GM12878 (cell line): ENCODE measurements at regions not wholly inside any gene's neighbourhood (a gene's known extent, or its start where the extent isn't known, plus 50 kb on each side); places are given as distances from the start of the nearest gene placed in this dataset.
"Not testable (repeated sequence)": the region's sequence is repeated elsewhere in the genome, so short reads cannot be mapped to it uniquely, and the experiment has no call there.

ENCODE experiments used
- ATAC-seq: fragments of 200-7000 bp; cut with Tn5 transposase; 3 replicates; pipeline ENCODE4 v1.9.1; 2020; ENCODE audit warnings: mild to moderate bottlenecking, moderate library complexity
- BruUV-seq: library from RNA; stranded (reverse); fragments of 400-500 nt; replicated peaks from 2 replicates; lab custom pipeline; 2021; lab: Mats Ljungman, UMichigan
- CTCF ChIA-PET: fragments of 300-600 bp; sonication (Branson Sonifier 250); formaldehyde crosslinking; extraction: SDS; loops from one replicate; lab custom pipeline; 2021; ENCODE audit warnings: inconsistent platforms; lab: Yijun Ruan, JAX
- POLR2A ChIA-PET: fragments of 350-600 bp; formaldehyde crosslinking; extraction: SDS; loops from one replicate; lab custom pipeline; 2021; ENCODE audit warnings: inconsistent platforms; lab: Charles Lee
- RAD21 ChIA-PET: fragments of 300-600 bp; sonication (Branson Sonifier 250); formaldehyde crosslinking; loops from one replicate; lab custom pipeline; 2023; ENCODE audit warnings: antibody characterized with exemption; ENCODE audit not compliant: unreplicated experiment; lab: Charles Lee
- SMC1A ChIA-PET: fragments of 300-600 bp; sonication (Branson Sonifier 250); formaldehyde crosslinking; loops from one replicate; lab custom pipeline; 2023; ENCODE audit not compliant: unreplicated experiment, uncharacterized antibody; lab: Charles Lee
- DNase-seq: peaks from one replicate; pipeline ENCODE4 v3.0.0-alpha.2; 2011; ENCODE audit warnings: low read depth, low spot score
- FAIRE-seq: peaks from 3 replicates; lab custom pipeline; 2011; peaks lifted over from hg19 to GRCh38; lab: Jason Lieb, UNC
- H2AFZ ChIP-seq: 2 replicates; pipeline ENCODE4 v1.6.0; 2011; ENCODE audit warnings: low read depth, low read length, control low read depth; ENCODE audit not compliant: control insufficient read depth
- H3K27ac ChIP-seq: 2 replicates; pipeline ENCODE4 v1.5.1; 2011; ENCODE audit warnings: control low read depth; ENCODE audit not compliant: control insufficient read depth, insufficient read depth
- H3K27me3 ChIP-seq, 2 experiments: replicated peaks in 1 of 2; 2 replicates each; pipeline versions ENCODE4 v1.6.0 to v1.6.1; 2011; ENCODE audit warnings: low read length in 1 of 2; ENCODE audit not compliant: control insufficient read depth in 2 of 2, insufficient read depth in 2 of 2
- H3K36me3 ChIP-seq, 2 experiments: 2 replicates each; pipeline ENCODE4 v1.5.1; 2011; ENCODE audit warnings: low read length in 1 of 2; ENCODE audit not compliant: control insufficient read depth in 2 of 2, insufficient read depth in 2 of 2
- H3K4me1 ChIP-seq: 2 replicates; pipeline ENCODE4 v1.6.1; 2011; ENCODE audit warnings: mild to moderate bottlenecking, low read length, moderate library complexity, mixed read lengths; ENCODE audit not compliant: control insufficient read depth, insufficient read depth
- H3K4me2 ChIP-seq: 2 replicates; pipeline ENCODE4 v1.6.0; 2011; ENCODE audit warnings: control low read depth; ENCODE audit not compliant: control insufficient read depth, insufficient read depth
- H3K4me3 ChIP-seq: fragments of 200-600 bp; sonication (generic); 2 replicates; pipeline ENCODE4 v1.5.1; 2016
- H3K79me2 ChIP-seq: 2 replicates; pipeline ENCODE4 v1.6.0; 2011; ENCODE audit warnings: low read length; ENCODE audit not compliant: control insufficient read depth, insufficient read depth
- H3K9ac ChIP-seq: 2 replicates; pipeline ENCODE4 v1.8.0; 2011; ENCODE audit warnings: low read length, control low read depth, mixed read lengths; ENCODE audit not compliant: control insufficient read depth, insufficient read depth
- H3K9me3 ChIP-seq: replicated peaks from 3 replicates; pipeline ENCODE4 v1.5.1; 2011; ENCODE audit warnings: mild to moderate bottlenecking, low read length; ENCODE audit not compliant: control insufficient read depth, insufficient read depth
- H4K20me1 ChIP-seq: 2 replicates; pipeline ENCODE4 v1.6.0; 2011; ENCODE audit not compliant: control insufficient read depth, insufficient read depth
- BHLHE40 ChIP-seq, 2 experiments: fragments of 450-650 bp in 1 of 2; IDR thresholded peaks; 2 replicates each; pipeline ENCODE4 v1.6.1; 2011 to 2017; ENCODE audit warnings: low read depth in 2 of 2, borderline replicate concordance in 1 of 2, improper control_type of control experiment in 1 of 2, low read length in 1 of 2, mild to moderate bottlenecking in 1 of 2
- WRNIP1 ChIP-seq: IDR thresholded peaks from 2 replicates; pipeline ENCODE4 v1.6.1; 2011; ENCODE audit warnings: low read depth, low read length, improper control_type of control experiment, borderline replicate concordance
- WGBS: methylation state at CpG from one replicate; pipeline ENCODE4 v1.1.6; 2016; ENCODE audit warnings: low lambda C conversion rate; ENCODE audit not compliant: insufficient replicate concordance, insufficient coverage; ENCODE audit errors: missing lambda C conversion rate; 5-methylcytosine and 5-hydroxymethylcytosine counted together
- in situ Hi-C: fragments of 300-500 bp; cut with MboI; formaldehyde crosslinking; loops from 9 replicates; pipeline ENCODE4 v1.14.3; 2018; ENCODE audit warnings: mixed read lengths
- intact Hi-C: fragments of 100-400 bp; cut with micrococcal nuclease; formaldehyde crosslinking; loops from one replicate; pipeline ENCODE4 v1.14.2; 2022; ENCODE audit not compliant: unreplicated experiment

- no peaks in the 10 kb centered on the region for H3K36me3 ChIP-seq
- in situ Hi-C loops, result no loop called here
- no peak for FAIRE-seq
- no peaks in the 10 kb centered on the region for H3K27me3 ChIP-seq
- no peak overlapping the region for H3K9ac ChIP-seq
- no peaks in the 10 kb centered on the region for H3K79me2 ChIP-seq
- H3K27ac ChIP-seq, result no peak overlapping the region
- H3K4me2 ChIP-seq, result no peak overlapping the region
- ATAC-seq, result no peak
- no peak overlapping the region for H2AFZ ChIP-seq
- H3K9me3 ChIP-seq, result no peaks in the 10 kb centered on the region
- intact Hi-C loops, result no loop called here
- H3K4me1 ChIP-seq, result no peaks in the 10 kb centered on the region
- TF ChIP-seq WRNIP1, result no peak
- TF ChIP-seq BHLHE40 (IDR thresholded peaks at IDR 0.05; ENCODE audit: borderline replicate concordance in 1 of 2, low read depth in 2 of 2, low read length in 1 of 2), result no peak
- BruUV-seq, result no TSS peak
- RAD21 ChIA-PET, result no interaction called here
- H3K4me3 ChIP-seq, result no peak overlapping the region
- no peak for DNase-seq
- POLR2A ChIA-PET, result no interaction called here
- CTCF ChIA-PET, result no interaction called here
- SMC1A ChIA-PET, result no interaction called here
- H4K20me1 ChIP-seq, result no peaks in the 10 kb centered on the region
These were observed 102.3 kb upstream of the GRIN3A start for GRCh38 chr9:101840694-101841188.

- BruUV-seq, H3K4me3 ChIP-seq, SMC1A ChIA-PET, H4K20me1 ChIP-seq, H3K27ac ChIP-seq, H3K4me2 ChIP-seq, H3K9me3 ChIP-seq, DNase-seq, H3K9ac ChIP-seq, ATAC-seq, H3K4me1 ChIP-seq, in situ Hi-C loops, CTCF ChIA-PET, FAIRE-seq, intact Hi-C loops, H3K79me2 ChIP-seq, RAD21 ChIA-PET, H2AFZ ChIP-seq, POLR2A ChIA-PET, H3K27me3 ChIP-seq, H3K36me3 ChIP-seq: not testable (repeated sequence)
- 53% methylated on average over 4 of the region's 4 CpGs for WGBS
These were observed 100.5 kb upstream of the GRIN3A start for GRCh38 chr9:101838988-101839387.
